MCF 10A (cell line): ENCODE measurements at regions not wholly inside any gene's neighbourhood (a gene's known extent, or its start where the extent isn't known, plus 50 kb on each side); places are given as distances from the start of the nearest gene placed in this dataset.
"Not testable (repeated sequence)": the region's sequence is repeated elsewhere in the genome, so short reads cannot be mapped to it uniquely, and the experiment has no call there.

Experiments used
- BruUV-seq: library from RNA; stranded (reverse); fragments of 400-500 nt; replicated peaks from 2 replicates; lab custom pipeline; 2021; lab: Mats Ljungman, UMichigan
- CTCF ChIA-PET: fragments of 300-600 bp; sonication (Branson Sonifier 250); formaldehyde crosslinking; extraction: SDS; loops from one replicate; lab custom pipeline; 2021; ENCODE audit warnings: antibody characterized with exemption, inconsistent platforms; lab: Yijun Ruan, JAX
- POLR2A ChIA-PET: fragments of 300-600, 350-650 bp; sonication (Branson Sonifier 250); formaldehyde crosslinking; extraction: SDS; loops from one replicate; lab custom pipeline; 2020; ENCODE audit warnings: antibody characterized with exemption, inconsistent platforms; lab: Yijun Ruan, JAX
- DNase-seq: peaks from one replicate; pipeline ENCODE4 v3.0.0-alpha.2; 2018; ENCODE audit not compliant: unreplicated experiment
- H3K27ac Mint-ChIP-seq: one replicate; pipeline ENCODE4 v1.8.0; 2022; ENCODE audit warnings: mild to moderate bottlenecking, low read depth, mixed read lengths; ENCODE audit not compliant: unreplicated experiment
- H3K27me3 Mint-ChIP-seq: one replicate; pipeline ENCODE4 v1.8.0; 2022; ENCODE audit warnings: mixed read lengths; ENCODE audit not compliant: insufficient read depth, unreplicated experiment
- H3K36me3 Mint-ChIP-seq: one replicate; pipeline ENCODE4 v1.8.0; 2022; ENCODE audit warnings: mild to moderate bottlenecking, moderate library complexity, mixed read lengths; ENCODE audit not compliant: insufficient read depth, unreplicated experiment
- H3K4me1 Mint-ChIP-seq: one replicate; pipeline ENCODE4 v1.8.0; 2022; ENCODE audit warnings: mixed read lengths; ENCODE audit not compliant: insufficient read depth, unreplicated experiment
- H3K4me3 Mint-ChIP-seq: one replicate; pipeline ENCODE4 v1.8.0; 2022; ENCODE audit warnings: mild to moderate bottlenecking, moderate library complexity, mixed read lengths; ENCODE audit not compliant: unreplicated experiment
- H3K9me3 Mint-ChIP-seq: one replicate; pipeline ENCODE4 v1.8.0; 2022; ENCODE audit warnings: mixed read lengths; ENCODE audit not compliant: unreplicated experiment
- CTCF ChIP-seq: fragments of 200-600 bp; IDR thresholded peaks from one replicate; pipeline ENCODE4 v1.8.0; 2022; ENCODE audit warnings: antibody characterized with exemption, mild to moderate bottlenecking; ENCODE audit not compliant: unreplicated experiment
- intact Hi-C: fragments of 100-400 bp; cut with micrococcal nuclease; formaldehyde crosslinking; loops from 2 replicates; pipeline ENCODE4 v1.14.1; 2022

DNA sequence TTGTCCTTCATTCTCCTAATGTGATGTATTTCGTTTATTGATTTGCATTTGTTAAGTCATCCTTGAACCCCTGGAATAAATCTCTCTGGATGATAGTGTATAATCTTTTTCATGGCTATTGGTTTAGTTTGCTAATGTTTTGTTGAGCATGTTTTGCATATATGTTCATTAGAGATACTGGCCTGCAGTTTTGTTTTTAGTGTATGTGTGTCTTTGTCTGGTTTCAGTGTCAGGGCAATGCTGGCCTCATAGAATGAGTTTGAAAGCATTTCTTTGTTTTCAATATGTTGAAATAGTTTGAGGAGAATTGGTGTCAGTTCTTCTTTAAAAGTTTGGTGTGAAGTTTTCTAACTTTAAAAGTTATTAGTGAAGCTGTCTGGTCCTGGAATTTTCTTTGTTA, 149.6 kb upstream of the ATP10B start:
- intact Hi-C loops: no loop called here
- no peak overlapping the region for H3K4me3 Mint-ChIP-seq
- ChIA-PET CTCF (no interaction called here), POLR2A (interaction anchor here (0.7 kb wide), 1 partner anchor 378 kb away, joined by 3 read pairs; no protein-coding TSS in a partner anchor)
- no peaks in the 10 kb centered on the region for H3K4me1 Mint-ChIP-seq
- BruUV-seq: no TSS peak
- H3K27ac Mint-ChIP-seq: no peak overlapping the region
- H3K27me3 Mint-ChIP-seq: no peaks in the 10 kb centered on the region
- DNase-seq: no peak
- no peaks in the 10 kb centered on the region for H3K36me3 Mint-ChIP-seq
- H3K9me3 Mint-ChIP-seq: peaks cover 10% of the 10 kb centered on the region
- TF ChIP-seq CTCF: no peak

GRCh38 chr5:161001142-161001541, 149.1 kb upstream of the ATP10B start:
- H3K4me3 Mint-ChIP-seq, DNase-seq, CTCF ChIA-PET, H3K4me1 Mint-ChIP-seq, intact Hi-C loops, H3K27me3 Mint-ChIP-seq, H3K36me3 Mint-ChIP-seq, BruUV-seq, H3K9me3 Mint-ChIP-seq, H3K27ac Mint-ChIP-seq: not testable (repeated sequence)
- POLR2A ChIA-PET: interaction anchor here (0.6 to 0.7 kb wide), 2 partner anchors 378 to 776 kb away, joined by 3 to 4 read pairs; no protein-coding TSS in a partner anchor

DNA sequence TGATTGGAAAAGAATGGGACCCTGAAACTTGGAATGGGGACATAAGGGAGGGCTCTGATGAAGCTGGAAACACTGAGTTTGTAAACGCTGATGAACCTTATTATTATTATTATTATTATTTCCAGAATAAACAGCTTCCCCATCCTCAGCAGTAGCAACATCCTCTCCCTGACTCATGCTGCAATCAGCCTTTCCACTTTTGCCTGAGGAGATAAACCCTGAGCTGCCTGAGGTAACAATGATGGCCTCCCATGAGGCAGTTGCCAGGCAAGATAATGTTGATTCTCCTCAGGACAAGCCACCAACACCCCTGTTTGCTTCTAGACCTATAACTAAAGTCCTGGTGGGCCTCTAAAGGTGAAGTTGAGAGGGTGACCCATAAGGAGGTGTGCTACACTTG, 139.2 kb upstream of the ATP10B start:
- Mint-ChIP-seq H3K27me3 (no peaks in the 10 kb centered on the region), H3K36me3 (no peaks in the 10 kb centered on the region), H3K9me3 (no peaks in the 10 kb centered on the region), H3K4me1 (peaks cover 10% of the 10 kb centered on the region), H3K27ac (peak overlapping the region; percentile 20), H3K4me3 (no peak overlapping the region)
- TF ChIP-seq CTCF: no peak
- peak; percentile 17 for DNase-seq
- intact Hi-C loops: no loop called here
- ChIA-PET POLR2A (interaction anchor here (0.6 to 2.0 kb wide), 5 partner anchors 10 to 573 kb away, joined by 3 to 7 read pairs (median 4); no protein-coding TSS in a partner anchor), CTCF (interaction anchor here (0.6 to 1.1 kb wide), 2 partner anchors 12 to 569 kb away, joined by 3 to 4 read pairs; partner anchors contain the start of gene PTTG1)
- no TSS peak for BruUV-seq

DNA sequence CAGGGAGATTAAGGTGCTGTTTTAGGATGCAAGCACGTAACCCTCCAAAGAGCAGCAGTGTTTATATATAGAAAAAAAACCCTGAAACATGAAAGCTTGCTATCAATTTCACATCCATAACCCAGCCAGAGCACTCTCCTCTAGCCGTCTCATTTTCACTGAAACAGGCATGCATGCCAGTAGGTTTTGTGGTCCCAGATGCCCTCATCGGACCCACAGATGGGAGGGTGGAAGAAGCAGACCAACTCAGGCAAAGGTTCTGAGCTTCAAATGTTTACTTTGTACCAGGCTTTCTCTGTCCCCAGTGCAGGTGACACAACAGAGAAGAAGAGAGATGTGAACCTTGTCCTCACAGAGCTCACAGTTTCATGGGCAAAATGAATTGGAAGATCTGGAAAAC, 127.4 kb upstream of the ATP10B start:
- Mint-ChIP-seq H3K36me3 (peaks cover 6% of the 10 kb centered on the region), H3K27me3 (no peaks in the 10 kb centered on the region), H3K4me1 (peaks cover 5% of the 10 kb centered on the region), H3K4me3 (no peak overlapping the region), H3K9me3 (no peaks in the 10 kb centered on the region), H3K27ac (no peak overlapping the region)
- TF ChIP-seq CTCF: no peak
- CTCF ChIA-PET: interaction anchor here (0.5 to 1.5 kb wide), 6 partner anchors 11 to 501 kb away, joined by 3 to 4 read pairs (median 4); no protein-coding TSS in a partner anchor
- intact Hi-C loops: no loop called here
- BruUV-seq: no TSS peak
- DNase-seq: no peak
- POLR2A ChIA-PET: interaction anchor here (0.7 to 3.0 kb wide), 5 partner anchors 10 to 41 kb away, joined by 3 to 9 read pairs (median 4); no protein-coding TSS in a partner anchor
